ENCODE measurements at regions not wholly inside any gene's neighbourhood (a gene's known extent, or its start where the extent isn't known, plus 50 kb on each side); places are given as distances from the start of the nearest gene placed in this dataset.

- TF ChIP-seq ZNF416 (CRISPR knock-in tag; IDR thresholded peaks at IDR 0.05) (no peak), ZNF232 (CRISPR knock-in tag; IDR thresholded peaks at IDR 0.05) (no peak), NFYB (CRISPR knock-in tag; conservative IDR thresholded peaks at IDR 0.05; ENCODE audit: low read depth) (no peak), NFE2L1 (CRISPR knock-in tag; IDR thresholded peaks at IDR 0.05) (no peak)
- TF ChIP-seq, protein P1, sequence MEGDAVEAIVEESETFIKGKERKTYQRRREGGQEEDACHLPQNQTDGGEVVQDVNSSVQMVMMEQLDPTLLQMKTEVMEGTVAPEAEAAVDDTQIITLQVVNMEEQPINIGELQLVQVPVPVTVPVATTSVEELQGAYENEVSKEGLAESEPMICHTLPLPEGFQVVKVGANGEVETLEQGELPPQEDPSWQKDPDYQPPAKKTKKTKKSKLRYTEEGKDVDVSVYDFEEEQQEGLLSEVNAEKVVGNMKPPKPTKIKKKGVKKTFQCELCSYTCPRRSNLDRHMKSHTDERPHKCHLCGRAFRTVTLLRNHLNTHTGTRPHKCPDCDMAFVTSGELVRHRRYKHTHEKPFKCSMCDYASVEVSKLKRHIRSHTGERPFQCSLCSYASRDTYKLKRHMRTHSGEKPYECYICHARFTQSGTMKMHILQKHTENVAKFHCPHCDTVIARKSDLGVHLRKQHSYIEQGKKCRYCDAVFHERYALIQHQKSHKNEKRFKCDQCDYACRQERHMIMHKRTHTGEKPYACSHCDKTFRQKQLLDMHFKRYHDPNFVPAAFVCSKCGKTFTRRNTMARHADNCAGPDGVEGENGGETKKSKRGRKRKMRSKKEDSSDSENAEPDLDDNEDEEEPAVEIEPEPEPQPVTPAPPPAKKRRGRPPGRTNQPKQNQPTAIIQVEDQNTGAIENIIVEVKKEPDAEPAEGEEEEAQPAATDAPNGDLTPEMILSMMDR (IDR thresholded peaks at IDR 0.05): no peak
Measured at GRCh38 chr15:95645791-95646338, 684.6 kb upstream of the NR2F2 start.
